Stomach (tissue), 4 donors: ENCODE measurements at regions not wholly inside any gene's neighbourhood (a gene's known extent, or its start where the extent isn't known, plus 50 kb on each side); places are given as distances from the start of the nearest gene placed in this dataset.

Experiments used
- EP300 ChIP-seq: sonication (generic); formaldehyde crosslinking; IDR thresholded peaks from one replicate; pipeline ENCODE4 v1.6.1; 2017; ENCODE audit warnings: antibody characterized with exemption
- POLR2A ChIP-seq, 4 donors: fragments of 450-650 bp; IDR thresholded peaks; one replicate each; pipeline ENCODE4 v1.6.1; 2016; ENCODE audit warnings: antibody characterized with exemption in 4 of 4, control low read depth in 2 of 4, mild to moderate bottlenecking in 1 of 4, moderate library complexity in 1 of 4
- TF ChIP-seq, protein P1 (sequence below), 7 experiments: fragments of 450-650 bp in 4 of 7; fragments of 200-600 bp in 3 of 7; sonication (generic) in 3 of 7; IDR thresholded peaks; one replicate each; pipeline ENCODE4 v1.5.1; 2016 to 2019; ENCODE audit warnings: antibody characterized with exemption in 7 of 7, control low read depth in 2 of 7, mild to moderate bottlenecking in 1 of 7

GRCh38 chr20:25145131-25145530, 50.4 kb upstream of the ENTPD6 start:
- no peak for TF ChIP-seq EP300
- TF ChIP-seq POLR2A (IDR thresholded peaks at IDR 0.05) = no peak
- TF ChIP-seq, protein P1, sequence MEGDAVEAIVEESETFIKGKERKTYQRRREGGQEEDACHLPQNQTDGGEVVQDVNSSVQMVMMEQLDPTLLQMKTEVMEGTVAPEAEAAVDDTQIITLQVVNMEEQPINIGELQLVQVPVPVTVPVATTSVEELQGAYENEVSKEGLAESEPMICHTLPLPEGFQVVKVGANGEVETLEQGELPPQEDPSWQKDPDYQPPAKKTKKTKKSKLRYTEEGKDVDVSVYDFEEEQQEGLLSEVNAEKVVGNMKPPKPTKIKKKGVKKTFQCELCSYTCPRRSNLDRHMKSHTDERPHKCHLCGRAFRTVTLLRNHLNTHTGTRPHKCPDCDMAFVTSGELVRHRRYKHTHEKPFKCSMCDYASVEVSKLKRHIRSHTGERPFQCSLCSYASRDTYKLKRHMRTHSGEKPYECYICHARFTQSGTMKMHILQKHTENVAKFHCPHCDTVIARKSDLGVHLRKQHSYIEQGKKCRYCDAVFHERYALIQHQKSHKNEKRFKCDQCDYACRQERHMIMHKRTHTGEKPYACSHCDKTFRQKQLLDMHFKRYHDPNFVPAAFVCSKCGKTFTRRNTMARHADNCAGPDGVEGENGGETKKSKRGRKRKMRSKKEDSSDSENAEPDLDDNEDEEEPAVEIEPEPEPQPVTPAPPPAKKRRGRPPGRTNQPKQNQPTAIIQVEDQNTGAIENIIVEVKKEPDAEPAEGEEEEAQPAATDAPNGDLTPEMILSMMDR (IDR thresholded peaks at IDR 0.05) = no peak
